Spleen (tissue), 7 donors: ENCODE measurements at regions not wholly inside any gene's neighbourhood (a gene's known extent, or its start where the extent isn't known, plus 50 kb on each side); places are given as distances from the start of the nearest gene placed in this dataset.

Source experiments
- POLR2A ChIP-seq, 3 donors: fragments of 450-650 bp; IDR thresholded peaks; one replicate each; pipeline ENCODE4 v1.5.1; 2017; ENCODE audit warnings: antibody characterized with exemption in 3 of 3, mild to moderate bottlenecking in 1 of 3
- TF ChIP-seq, protein P1 (sequence below), 11 experiments: fragments of 200-600 bp in 7 of 11; fragments of 450-650 bp in 4 of 11; sonication (generic) in 4 of 11; IDR thresholded peaks in 8 of 11; conservative IDR thresholded peaks in 3 of 11; 1 replicate in 7 of 11; 2 replicates in 4 of 11; pipeline versions ENCODE4 v1.4.0 to v1.8.0; 2016 to 2021; ENCODE audit warnings: antibody characterized with exemption in 11 of 11, inconsistent platforms in 4 of 11, mild to moderate bottlenecking in 1 of 11
- donor health status: DM: no; HTN: no; CAD: no; lungs with moderate emphysema.
- donor health status: DM: no; HTN: no; CAD: no.
- donor health status: DM: no; HTN: no; CAD: no.

DNA sequence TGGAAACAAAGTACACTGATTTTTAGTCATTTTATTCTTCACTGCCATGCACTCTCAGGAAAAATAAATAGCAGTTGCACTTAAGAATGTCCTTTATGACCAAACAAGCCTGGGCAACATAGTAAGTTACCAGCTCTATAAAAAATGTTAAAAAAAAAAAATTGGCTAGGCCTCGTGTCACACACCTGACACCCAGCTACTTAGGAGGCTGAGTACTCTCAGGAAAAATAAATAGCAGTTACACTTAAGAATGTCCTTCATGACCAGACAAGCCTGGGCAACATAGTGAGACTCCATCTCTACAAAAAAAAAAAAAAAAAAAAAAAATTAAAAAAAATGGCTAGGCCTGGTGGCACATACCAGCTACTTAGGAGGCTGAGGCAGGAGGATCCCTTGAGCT is 304.6 kb downstream of the SLCO4C1 start:
- TF ChIP-seq, protein P1, sequence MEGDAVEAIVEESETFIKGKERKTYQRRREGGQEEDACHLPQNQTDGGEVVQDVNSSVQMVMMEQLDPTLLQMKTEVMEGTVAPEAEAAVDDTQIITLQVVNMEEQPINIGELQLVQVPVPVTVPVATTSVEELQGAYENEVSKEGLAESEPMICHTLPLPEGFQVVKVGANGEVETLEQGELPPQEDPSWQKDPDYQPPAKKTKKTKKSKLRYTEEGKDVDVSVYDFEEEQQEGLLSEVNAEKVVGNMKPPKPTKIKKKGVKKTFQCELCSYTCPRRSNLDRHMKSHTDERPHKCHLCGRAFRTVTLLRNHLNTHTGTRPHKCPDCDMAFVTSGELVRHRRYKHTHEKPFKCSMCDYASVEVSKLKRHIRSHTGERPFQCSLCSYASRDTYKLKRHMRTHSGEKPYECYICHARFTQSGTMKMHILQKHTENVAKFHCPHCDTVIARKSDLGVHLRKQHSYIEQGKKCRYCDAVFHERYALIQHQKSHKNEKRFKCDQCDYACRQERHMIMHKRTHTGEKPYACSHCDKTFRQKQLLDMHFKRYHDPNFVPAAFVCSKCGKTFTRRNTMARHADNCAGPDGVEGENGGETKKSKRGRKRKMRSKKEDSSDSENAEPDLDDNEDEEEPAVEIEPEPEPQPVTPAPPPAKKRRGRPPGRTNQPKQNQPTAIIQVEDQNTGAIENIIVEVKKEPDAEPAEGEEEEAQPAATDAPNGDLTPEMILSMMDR (IDR thresholded peaks at IDR 0.05 in 8 of 11, conservative IDR thresholded peaks at IDR 0.05 in 3 of 11) = no peak
- no peak for TF ChIP-seq POLR2A (IDR thresholded peaks at IDR 0.05)
